HFF-Myc (cell line): ENCODE measurements at regions not wholly inside any gene's neighbourhood (a gene's known extent, or its start where the extent isn't known, plus 50 kb on each side); places are given as distances from the start of the nearest gene placed in this dataset.
"Not testable (repeated sequence)": the region's sequence is repeated elsewhere in the genome, so short reads cannot be mapped to it uniquely, and the experiment has no call there.

Source experiments
- DNase-seq: peaks from one replicate; pipeline ENCODE4 v3.0.0-alpha.2; 2011; ENCODE audit warnings: low read depth; ENCODE audit errors: extremely low read depth
- H3K4me3 ChIP-seq: replicated peaks from 2 replicates; pipeline ENCODE4 v1.5.1; 2011; ENCODE audit warnings: low read depth, mild to moderate bottlenecking, control low read depth, low read length
- TF ChIP-seq, protein P1 (sequence below): IDR thresholded peaks from 2 replicates; pipeline ENCODE4 v1.5.1; 2012; ENCODE audit warnings: mild to moderate bottlenecking, low read depth, low read length, control low read depth; ENCODE audit errors: missing control alignments

DNA sequence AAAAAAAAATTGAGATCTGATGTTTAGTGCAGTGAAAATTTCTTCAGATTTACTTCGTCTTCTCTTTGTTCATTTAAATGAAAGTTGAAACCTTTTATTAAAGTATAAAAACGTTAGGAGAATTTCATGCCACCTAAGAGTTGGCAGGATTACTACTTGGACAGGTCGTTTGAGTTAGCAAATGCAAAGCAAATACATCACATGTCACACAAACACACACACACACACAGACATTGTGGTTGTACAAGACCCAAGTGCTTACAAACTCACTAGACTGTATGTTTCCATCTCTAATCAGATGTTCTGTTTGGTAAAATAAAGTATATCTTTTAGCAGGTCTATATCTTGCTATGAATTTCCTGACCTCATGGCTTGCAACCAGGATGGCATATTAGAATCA lies 185.6 kb upstream of the COX10 start:
- DNase-seq: no peak
- TF ChIP-seq, protein P1, sequence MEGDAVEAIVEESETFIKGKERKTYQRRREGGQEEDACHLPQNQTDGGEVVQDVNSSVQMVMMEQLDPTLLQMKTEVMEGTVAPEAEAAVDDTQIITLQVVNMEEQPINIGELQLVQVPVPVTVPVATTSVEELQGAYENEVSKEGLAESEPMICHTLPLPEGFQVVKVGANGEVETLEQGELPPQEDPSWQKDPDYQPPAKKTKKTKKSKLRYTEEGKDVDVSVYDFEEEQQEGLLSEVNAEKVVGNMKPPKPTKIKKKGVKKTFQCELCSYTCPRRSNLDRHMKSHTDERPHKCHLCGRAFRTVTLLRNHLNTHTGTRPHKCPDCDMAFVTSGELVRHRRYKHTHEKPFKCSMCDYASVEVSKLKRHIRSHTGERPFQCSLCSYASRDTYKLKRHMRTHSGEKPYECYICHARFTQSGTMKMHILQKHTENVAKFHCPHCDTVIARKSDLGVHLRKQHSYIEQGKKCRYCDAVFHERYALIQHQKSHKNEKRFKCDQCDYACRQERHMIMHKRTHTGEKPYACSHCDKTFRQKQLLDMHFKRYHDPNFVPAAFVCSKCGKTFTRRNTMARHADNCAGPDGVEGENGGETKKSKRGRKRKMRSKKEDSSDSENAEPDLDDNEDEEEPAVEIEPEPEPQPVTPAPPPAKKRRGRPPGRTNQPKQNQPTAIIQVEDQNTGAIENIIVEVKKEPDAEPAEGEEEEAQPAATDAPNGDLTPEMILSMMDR: no peak
- no peak overlapping the region for H3K4me3 ChIP-seq

DNA sequence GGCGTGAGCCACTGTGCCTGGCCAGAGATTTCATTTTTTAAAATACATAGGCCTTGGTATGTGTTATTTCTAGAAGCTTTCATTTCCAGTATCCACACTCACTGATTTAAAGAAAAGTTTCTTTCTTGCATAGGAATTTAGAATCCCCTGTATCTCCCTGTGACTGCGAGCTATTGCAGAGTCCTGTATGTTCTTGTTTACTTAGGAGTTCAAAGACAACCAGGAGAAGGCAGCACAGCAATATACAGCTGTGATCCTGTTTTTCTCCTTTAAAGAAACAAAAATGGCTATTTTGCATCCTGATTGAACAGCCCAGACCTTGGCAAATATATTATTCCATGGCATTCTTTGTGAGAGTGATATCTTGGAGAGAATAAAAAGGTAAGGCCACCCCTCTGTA lies 185.0 kb upstream of the COX10 start:
- no peak overlapping the region for H3K4me3 ChIP-seq
- DNase-seq: no peak
- TF ChIP-seq, protein P1: no peak

DNA sequence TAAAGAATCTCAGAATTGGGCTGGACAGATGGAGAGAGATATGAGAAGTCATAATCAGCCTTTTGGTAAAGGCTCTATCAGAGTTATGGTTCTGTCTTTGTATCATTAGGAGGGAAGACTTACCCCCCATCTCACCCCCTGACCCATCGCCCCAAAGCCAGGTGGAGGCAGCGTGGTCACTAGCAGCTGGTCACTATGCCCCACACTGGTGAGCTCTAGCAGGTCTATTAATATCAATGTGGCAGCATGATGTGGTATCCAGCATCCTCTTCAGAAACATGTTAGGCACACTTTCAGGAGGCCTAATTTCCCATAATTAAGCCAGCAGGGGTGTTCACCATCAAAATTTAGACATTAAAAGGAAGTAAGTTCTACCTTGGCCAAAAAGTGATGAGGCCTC lies 183.8 kb upstream of the COX10 start:
- DNase-seq: no peak
- no peak overlapping the region for H3K4me3 ChIP-seq
- TF ChIP-seq, protein P1: no peak

DNA sequence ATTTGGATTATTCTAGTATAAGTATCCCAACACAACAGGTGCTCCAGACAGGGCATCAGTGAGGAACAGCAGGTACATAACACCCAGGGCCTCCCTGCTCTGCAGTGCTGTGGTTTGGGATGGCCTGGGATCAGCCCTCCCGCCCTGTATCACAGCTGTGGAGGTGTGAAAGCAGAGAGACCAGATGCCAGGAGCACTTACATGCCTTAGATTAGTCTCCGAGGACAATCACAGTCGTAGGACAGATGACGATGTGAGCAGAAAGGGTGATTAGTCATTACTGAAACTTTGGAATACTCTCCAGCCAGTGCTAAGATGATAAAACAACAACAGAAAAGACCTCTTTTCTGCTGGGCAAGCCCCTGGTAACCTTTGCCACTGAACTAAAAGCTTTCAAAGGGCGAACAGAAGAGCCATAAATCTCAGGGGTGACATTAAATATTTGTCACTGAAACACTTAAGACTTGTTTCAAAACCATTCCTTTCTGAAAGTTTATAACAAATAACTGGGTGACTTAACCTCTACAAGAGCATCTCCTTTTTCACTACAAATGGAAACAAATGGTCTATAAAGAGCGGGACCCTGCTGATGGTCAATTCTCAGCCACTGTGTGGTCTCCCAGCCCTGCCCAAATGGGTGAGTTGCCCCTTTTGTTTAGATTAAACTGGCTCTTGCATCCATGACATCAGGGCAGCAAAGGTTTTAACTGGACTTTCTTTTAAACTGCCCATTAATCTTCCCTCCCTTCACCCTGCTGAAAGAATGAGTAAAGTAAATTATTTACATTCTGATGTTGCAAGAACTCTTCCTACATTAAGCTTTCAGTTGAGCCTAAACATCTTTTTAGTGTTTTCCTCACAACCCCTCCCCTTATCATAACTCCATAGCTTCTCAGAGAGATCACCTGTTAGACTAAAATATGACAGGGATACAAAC lies 183.1 kb upstream of the COX10 start:
- H3K4me3 ChIP-seq: no peak overlapping the region
- TF ChIP-seq, protein P1: no peak
- peak; percentile 5 for DNase-seq

DNA sequence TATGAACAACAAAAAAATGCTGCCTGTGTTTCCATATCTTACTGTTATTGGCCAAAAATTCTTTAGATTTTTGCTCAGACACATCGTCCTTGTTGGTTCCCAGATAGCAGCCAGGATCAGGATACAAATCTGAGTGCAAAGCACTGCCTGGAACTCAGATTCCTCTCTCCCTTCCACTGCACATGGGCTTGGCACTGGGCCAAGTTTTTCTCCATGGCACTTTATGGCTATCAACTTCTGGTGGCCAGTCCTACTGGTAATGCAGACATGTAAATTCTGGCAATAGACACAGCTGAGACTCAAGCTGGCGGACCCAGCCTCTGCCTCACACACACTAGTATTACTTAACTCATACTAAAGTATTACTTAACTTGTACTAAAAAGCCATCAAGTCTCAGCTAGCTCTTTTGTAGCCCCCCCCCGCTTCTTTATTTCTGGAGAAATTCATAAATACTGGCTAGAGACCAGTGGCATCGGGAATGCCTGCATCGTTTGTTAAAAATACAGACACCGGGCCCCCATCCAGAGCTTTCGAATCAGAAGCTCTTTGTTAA lies 181.2 kb upstream of the COX10 start:
- no peak overlapping the region for H3K4me3 ChIP-seq
- DNase-seq: peak; percentile 2
- TF ChIP-seq, protein P1: no peak

DNA sequence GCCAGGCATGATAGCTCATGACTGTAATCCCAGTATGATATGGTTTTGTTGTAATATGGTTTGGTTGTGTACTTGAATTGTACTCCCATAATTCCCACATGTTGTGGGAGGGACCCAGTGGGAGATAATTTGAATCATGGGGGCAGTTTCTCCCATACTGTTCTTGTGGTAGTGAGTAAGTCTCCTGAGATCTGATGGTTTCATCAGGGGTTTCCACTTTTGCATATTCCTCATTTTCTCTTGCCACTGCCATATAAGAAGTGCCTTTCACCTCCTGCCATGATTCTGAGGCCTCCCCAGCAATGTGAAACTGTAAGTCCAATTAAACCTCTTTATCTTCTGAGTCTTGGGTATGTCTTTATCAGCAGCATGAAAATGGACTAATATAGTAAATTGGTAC lies 160.3 kb upstream of the COX10 start:
- not testable (repeated sequence) for DNase-seq, H3K4me3 ChIP-seq

DNA sequence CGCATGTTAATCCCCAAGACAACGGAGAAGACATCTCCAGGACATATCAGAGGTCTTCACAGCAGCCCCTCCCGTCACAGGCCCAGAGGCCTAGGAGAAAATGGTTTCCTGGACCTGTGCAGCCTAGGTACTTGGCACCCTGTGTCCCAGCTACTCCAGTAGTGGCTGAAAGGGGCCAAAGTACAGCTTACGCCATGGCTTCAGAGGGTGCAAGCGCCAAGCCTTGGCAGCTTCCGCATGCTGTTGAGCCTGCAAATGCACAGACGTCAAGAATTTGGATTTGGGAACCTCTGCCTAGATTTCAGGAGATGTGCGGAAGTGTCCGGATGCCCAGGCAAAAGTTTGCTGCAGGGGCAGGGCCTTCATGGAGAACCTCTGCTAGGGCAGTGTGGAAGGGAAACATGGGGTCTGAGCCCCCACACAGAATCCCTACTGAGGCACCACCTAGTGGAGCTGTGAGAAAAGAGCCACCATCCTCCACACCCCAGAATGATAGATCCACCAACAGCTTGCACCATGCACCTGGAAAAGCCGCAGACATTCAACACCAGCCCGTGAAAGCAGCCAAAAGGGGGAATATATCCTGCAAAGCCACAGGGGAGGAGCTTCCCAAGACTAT lies 159.3 kb upstream of the COX10 start:
- TF ChIP-seq, protein P1: peak; percentile 10
- H3K4me3 ChIP-seq: no peak overlapping the region
- DNase-seq: no peak
